GM12875 (cell line): ENCODE measurements at regions not wholly inside any gene's neighbourhood (a gene's known extent, or its start where the extent isn't known, plus 50 kb on each side); places are given as distances from the start of the nearest gene placed in this dataset.

Experiments
- H3K4me3 ChIP-seq: one replicate; pipeline ENCODE4 v1.5.1; 2011; ENCODE audit warnings: low read depth, low read length, control low read depth
- CTCF ChIP-seq: IDR thresholded peaks from 2 replicates; pipeline ENCODE4 v1.5.1; 2011; ENCODE audit warnings: low read depth, mild to moderate bottlenecking, control low read depth, inconsistent platforms, low read length, moderate library complexity, borderline replicate concordance; ENCODE audit not compliant: insufficient read depth

- no peak overlapping the region for H3K4me3 ChIP-seq
- no peak for TF ChIP-seq CTCF
Observed at GRCh38 chr3:154801729-154802128, 278.4 kb upstream of the MME start.

DNA sequence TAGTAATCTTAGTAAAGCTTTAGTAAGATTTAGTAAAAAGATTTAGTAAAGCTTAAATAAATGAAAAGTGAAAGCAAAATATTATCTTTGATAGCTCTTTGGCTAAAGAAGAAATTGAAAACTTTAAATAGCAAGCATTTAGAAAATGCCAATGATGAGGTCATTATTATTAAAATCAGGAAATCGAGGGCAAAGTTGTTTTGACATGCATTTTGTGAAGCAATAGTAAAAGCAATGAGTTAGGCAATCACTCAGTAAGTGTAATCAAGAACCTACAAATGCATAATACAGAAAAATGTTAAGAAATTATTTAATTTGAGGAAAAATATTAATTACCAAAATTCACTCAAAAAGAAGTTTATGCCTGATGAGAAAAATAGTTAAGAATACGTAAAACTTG lies 280.3 kb upstream of the MME start:
- TF ChIP-seq CTCF, result no peak
- H3K4me3 ChIP-seq, result no peak overlapping the region

DNA sequence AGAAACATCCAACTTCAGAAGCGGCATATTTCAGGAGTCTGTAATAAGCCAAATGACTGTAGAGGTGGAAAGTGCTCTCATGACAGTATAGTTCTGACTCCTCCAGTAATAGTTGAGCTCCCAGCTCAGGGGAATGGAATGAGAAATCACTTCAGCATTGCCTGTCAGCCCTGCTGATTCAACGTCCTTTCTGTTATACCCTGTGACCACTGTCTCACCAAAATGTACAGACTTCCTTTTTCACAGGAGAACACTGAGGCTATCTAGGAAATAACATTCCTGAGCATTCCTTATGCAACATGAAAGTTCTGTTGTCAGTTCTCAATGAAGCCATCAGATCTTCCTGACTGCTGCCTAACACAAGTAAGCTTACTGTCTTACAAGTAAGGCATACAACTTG lies 284.5 kb upstream of the MME start:
- H3K4me3 ChIP-seq, result no peak overlapping the region
- no peak for TF ChIP-seq CTCF

DNA sequence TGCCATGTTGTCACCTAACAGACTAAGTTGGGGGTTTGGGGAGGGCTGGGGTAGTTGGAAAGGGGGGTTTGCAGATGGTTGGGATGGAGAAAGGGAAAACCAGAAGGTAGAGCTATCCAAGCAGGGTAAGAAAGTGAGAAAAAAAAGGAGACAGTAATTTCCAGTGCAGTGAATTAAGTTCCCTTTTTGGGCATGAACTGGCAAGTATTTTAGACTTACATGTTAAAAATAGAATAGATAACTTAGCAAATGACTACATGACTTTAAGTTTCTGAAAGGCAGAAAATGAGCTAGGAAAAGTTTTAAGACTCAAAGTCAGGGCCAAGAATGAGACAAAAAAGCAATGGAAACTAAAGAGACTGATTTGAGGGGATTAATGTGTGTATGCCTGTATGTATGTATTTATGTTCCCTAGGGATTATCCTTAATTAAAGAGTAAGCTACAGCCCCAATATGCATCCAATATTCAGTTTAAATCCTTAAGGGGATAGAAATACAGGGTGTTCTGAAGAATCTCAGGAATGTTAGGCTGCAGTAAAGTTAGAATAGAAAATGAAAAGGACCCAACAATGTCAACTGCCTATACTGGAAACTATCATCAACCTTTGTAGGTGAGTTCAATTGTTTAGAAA lies 285.2 kb upstream of the MME start:
- TF ChIP-seq CTCF, result no peak

DNA sequence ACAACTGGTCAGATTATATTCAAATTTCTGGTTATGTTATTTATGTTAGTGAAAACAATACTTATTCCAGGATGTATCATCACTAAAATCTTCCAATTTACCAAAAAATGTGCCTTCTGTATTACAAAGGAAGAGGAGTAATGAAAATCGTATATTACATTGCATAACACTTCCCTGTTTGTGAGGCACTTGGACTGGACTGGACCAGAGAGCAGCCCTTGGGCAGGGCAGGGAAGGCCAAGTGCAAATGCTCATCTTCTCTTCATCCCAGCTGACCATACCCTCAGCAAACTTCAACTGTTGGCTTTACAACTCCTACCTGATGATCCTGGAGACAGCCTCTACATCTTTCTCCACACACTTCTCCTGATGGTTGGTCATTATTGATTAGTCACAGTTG lies 285.7 kb upstream of the MME start:
- no peak for TF ChIP-seq CTCF
- H3K4me3 ChIP-seq, result no peak overlapping the region

More for the DNA sequence above, 285.2 kb upstream of the MME start:
- no peak overlapping the region for H3K4me3 ChIP-seq

GRCh38 chr3:154792828-154793227 lies 287.3 kb upstream of the MME start:
- H3K4me3 ChIP-seq, result no peak overlapping the region
- no peak for TF ChIP-seq CTCF

DNA sequence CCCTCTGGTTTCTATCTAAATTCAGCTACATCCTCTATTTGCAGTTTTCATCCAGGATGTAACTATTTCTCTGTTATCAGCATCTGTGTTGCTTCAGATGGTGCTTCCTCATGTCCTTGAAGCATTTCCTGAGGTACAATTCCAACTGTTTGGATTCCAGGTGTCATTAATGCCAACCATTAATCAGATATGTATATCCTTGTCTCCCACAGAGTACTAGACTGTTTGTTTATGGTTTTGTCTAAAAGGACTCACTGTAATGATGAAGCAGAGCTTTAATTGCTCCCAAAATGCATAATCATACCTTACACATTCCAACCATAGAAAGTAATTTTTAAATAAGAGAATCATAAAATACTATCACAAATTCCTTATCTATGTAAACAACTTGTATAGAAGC lies 288.5 kb upstream of the MME start:
- no peak for TF ChIP-seq CTCF
- no peak overlapping the region for H3K4me3 ChIP-seq
